ENCODE measurements at regions not wholly inside any gene's neighbourhood (a gene's known extent, or its start where the extent isn't known, plus 50 kb on each side); places are given as distances from the start of the nearest gene placed in this dataset.
A peak's percentile ranks its signal among the peaks of the same experiment; 100 is the strongest.

GRCh38 chr11:69380451-69380901, 86.5 kb downstream of the MYEOV start:
- no peak for DNase-seq

GRCh38 chr11:69380921-69381581, 87.1 kb downstream of the MYEOV start:
- no peak for DNase-seq

- no peak for DNase-seq
Measured at GRCh38 chr11:69381681-69382130, 87.8 kb downstream of the MYEOV start.

GRCh38 chr11:69382131-69383128, 88.5 kb downstream of the MYEOV start:
- DNase-seq, result peak; percentile 60

GRCh38 chr11:69383372-69384250, 89.7 kb downstream of the MYEOV start:
- DNase-seq, result no peak

- DNase-seq, result no peak
Measured at GRCh38 chr11:69384251-69385143, 90.5 kb downstream of the MYEOV start.

GRCh38 chr11:69385144-69385820, 91.3 kb downstream of the MYEOV start:
- DNase-seq, result no peak

- DNase-seq, result no peak
Measured at GRCh38 chr11:69385832-69386427, 92.0 kb downstream of the MYEOV start.

- no peak for DNase-seq
Measured at GRCh38 chr11:69386594-69387408, 92.8 kb downstream of the MYEOV start.

- no peak for DNase-seq
Measured at GRCh38 chr11:69387409-69387885, 93.5 kb downstream of the MYEOV start.

GRCh38 chr11:69388210-69388609, 93.3 kb upstream of the LINC01488 start:
- no peak for DNase-seq

- DNase-seq, result no peak
Measured at GRCh38 chr11:69388661-69389060, 92.8 kb upstream of the LINC01488 start.

GRCh38 chr11:69390561-69390960, 90.9 kb upstream of the LINC01488 start:
- DNase-seq, result no peak

GRCh38 chr11:69391192-69392103, 90.0 kb upstream of the LINC01488 start:
- DNase-seq, result no peak

- no peak for DNase-seq
Measured at GRCh38 chr11:69392104-69392653, 89.3 kb upstream of the LINC01488 start.

- no peak for DNase-seq
Measured at GRCh38 chr11:69393178-69393832, 88.2 kb upstream of the LINC01488 start.

- DNase-seq, result no peak
Measured at GRCh38 chr11:69393865-69394233, 87.6 kb upstream of the LINC01488 start.
